MM.1S (cell line): ENCODE measurements at regions not wholly inside any gene's neighbourhood (a gene's known extent, or its start where the extent isn't known, plus 50 kb on each side); places are given as distances from the start of the nearest gene placed in this dataset.

ENCODE experiments used
- EZH2 ChIP-seq: fragments of 300-600 bp; sonication (generic); optimal IDR thresholded peaks from 2 replicates; pipeline ENCODE3; 2017; ENCODE audit warnings: low read depth, mild to moderate bottlenecking, antibody characterized with exemption, low read length, mixed read lengths
- EZH2phosphoT487 ChIP-seq: fragments of 300-600 bp; sonication (generic); IDR thresholded peaks from 2 replicates; pipeline ENCODE4 v1.6.1; 2018; ENCODE audit warnings: antibody characterized with exemption, low read length
- TF ChIP-seq, protein P1 (sequence below): fragments of 300-600 bp; sonication (generic); IDR thresholded peaks from 2 replicates; pipeline ENCODE4 v1.5.1; 2016; ENCODE audit warnings: antibody characterized with exemption, low read length, mixed read lengths

DNA sequence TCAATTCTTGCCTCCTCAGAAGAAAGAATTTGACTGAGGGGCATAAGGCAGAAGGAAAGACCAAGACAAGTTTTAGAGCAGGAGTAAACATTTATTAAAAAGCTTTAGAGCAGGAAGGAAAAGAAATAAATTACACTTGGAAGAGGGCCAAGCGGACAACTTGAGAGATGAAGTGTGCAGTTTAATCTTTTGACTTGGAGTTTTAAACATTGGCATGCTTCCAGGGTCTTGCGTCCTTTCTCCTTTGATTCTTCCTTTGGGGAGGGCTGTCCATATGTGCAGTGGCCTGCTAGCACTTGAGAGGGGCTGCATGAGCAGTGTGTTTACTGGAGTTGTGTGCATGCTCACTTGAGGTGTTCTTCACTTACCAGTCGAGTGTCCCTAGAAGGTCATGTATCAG, 275.8 kb upstream of the IL1RAPL1 start:
- TF ChIP-seq, protein P1, sequence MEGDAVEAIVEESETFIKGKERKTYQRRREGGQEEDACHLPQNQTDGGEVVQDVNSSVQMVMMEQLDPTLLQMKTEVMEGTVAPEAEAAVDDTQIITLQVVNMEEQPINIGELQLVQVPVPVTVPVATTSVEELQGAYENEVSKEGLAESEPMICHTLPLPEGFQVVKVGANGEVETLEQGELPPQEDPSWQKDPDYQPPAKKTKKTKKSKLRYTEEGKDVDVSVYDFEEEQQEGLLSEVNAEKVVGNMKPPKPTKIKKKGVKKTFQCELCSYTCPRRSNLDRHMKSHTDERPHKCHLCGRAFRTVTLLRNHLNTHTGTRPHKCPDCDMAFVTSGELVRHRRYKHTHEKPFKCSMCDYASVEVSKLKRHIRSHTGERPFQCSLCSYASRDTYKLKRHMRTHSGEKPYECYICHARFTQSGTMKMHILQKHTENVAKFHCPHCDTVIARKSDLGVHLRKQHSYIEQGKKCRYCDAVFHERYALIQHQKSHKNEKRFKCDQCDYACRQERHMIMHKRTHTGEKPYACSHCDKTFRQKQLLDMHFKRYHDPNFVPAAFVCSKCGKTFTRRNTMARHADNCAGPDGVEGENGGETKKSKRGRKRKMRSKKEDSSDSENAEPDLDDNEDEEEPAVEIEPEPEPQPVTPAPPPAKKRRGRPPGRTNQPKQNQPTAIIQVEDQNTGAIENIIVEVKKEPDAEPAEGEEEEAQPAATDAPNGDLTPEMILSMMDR = no peak
- TF ChIP-seq EZH2phosphoT487 (no peak), EZH2 (no peak)
